ENCODE measurements at regions not wholly inside any gene's neighbourhood (a gene's known extent, or its start where the extent isn't known, plus 50 kb on each side); places are given as distances from the start of the nearest gene placed in this dataset.

DNA sequence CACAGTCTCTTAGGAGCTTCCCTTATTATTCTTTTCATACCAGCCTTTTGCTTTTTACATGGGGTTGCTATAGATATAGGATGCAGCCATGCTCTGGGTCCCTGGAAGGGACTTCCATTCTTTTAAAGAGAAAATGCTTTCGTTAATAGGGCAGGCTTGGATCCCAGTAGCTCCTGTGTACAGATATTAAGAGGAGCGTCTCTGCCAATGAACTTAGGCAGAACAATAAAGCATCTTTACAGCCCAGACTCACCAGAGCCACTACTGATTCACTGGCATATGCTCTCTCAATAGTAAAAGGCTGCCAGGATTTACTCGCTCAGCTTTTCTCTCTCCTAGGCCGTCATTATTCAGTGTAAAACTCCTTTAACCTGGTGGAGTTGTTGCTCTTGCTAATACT is 1385.4 kb upstream of the PIK3C3 start:
- Histone ChIP-seq H3K4me1 (ENCODE audit: control insufficient read depth, insufficient read depth, low read length) (no peaks in the 10 kb centered on the region), H3K9me3 (ENCODE audit: control insufficient read depth, insufficient read depth, low read length) (no peaks in the 10 kb centered on the region), H3K4me3 (ENCODE audit: low read length) (no peak overlapping the region), H3K27ac (ENCODE audit: low read length) (no peak overlapping the region), H3K27me3 (ENCODE audit: control insufficient read depth, insufficient read depth, low read length) (no peaks in the 10 kb centered on the region), H3K36me3 (ENCODE audit: control insufficient read depth, insufficient read depth, low read length) (no peaks in the 10 kb centered on the region)
- Mint-ChIP-seq H3K4me1 (no peaks in the 10 kb centered on the region), H3K27me3 (ENCODE audit: low read depth in 2 of 2) (no peaks in the 10 kb centered on the region), H3K36me3 (no peaks in the 10 kb centered on the region), H3K4me3 (no peak overlapping the region), H3K27ac (no peak overlapping the region), H3K9me3 (peaks cover 6 to 18% of the 10 kb centered on the region in 2 donors)
- intact Hi-C loops (cut with micrococcal nuclease), result no loop called here
- ATAC-seq, result no peak
- no peak for DNase-seq
- no peak for TF ChIP-seq CTCF (IDR thresholded peaks at IDR 0.05)
- 87% methylated on average over 4 of the region's 4 CpGs for WGBS (ENCODE audit: insufficient coverage)

DNA sequence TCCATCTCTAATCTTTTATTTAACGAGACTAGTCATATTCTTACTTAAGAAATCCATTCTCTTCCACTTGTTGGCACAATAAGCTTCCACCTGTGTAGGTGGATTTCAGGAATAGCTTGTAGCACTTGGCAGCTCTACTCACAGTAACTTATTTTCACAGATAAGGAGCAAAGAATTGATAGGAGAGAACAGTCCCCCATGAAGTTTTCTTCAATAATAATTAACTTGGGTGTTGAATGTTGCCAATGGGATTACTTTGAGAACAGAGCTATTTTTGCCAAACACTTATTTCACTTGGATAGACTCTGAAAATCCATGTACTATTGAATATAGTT is 1388.6 kb upstream of the PIK3C3 start:
- H3K36me3 Mint-ChIP-seq, result peaks cover 4% of the 10 kb centered on the region
- H3K4me3 ChIP-seq (ENCODE audit: low read length), result no peak overlapping the region
- no peaks in the 10 kb centered on the region for H3K27me3 ChIP-seq (ENCODE audit: control insufficient read depth, insufficient read depth, low read length)
- H3K9me3 Mint-ChIP-seq, result peaks cover 7 to 11% of the 10 kb centered on the region in 2 donors
- H3K4me1 Mint-ChIP-seq, result no peaks in the 10 kb centered on the region
- no peaks in the 10 kb centered on the region for H3K4me1 ChIP-seq (ENCODE audit: control insufficient read depth, insufficient read depth, low read length)
- no peaks in the 10 kb centered on the region for H3K9me3 ChIP-seq (ENCODE audit: control insufficient read depth, insufficient read depth, low read length)
- DNase-seq (no peak), ATAC-seq (no peak)
- H3K27ac ChIP-seq (ENCODE audit: low read length), result no peak overlapping the region
- no peak overlapping the region for H3K27ac Mint-ChIP-seq
- no CpG with 5 or more reads among the region's 1 CpG for whole genome bisulfite sequencing (ENCODE audit: insufficient coverage)
- H3K4me3 Mint-ChIP-seq, result no peak overlapping the region
- no peaks in the 10 kb centered on the region for H3K36me3 ChIP-seq (ENCODE audit: control insufficient read depth, insufficient read depth, low read length)
- H3K27me3 Mint-ChIP-seq (ENCODE audit: low read depth in 2 of 2), result no peaks in the 10 kb centered on the region
- TF ChIP-seq CTCF (IDR thresholded peaks at IDR 0.05), result no peak
- intact Hi-C loops (cut with micrococcal nuclease), result no loop called here

DNA sequence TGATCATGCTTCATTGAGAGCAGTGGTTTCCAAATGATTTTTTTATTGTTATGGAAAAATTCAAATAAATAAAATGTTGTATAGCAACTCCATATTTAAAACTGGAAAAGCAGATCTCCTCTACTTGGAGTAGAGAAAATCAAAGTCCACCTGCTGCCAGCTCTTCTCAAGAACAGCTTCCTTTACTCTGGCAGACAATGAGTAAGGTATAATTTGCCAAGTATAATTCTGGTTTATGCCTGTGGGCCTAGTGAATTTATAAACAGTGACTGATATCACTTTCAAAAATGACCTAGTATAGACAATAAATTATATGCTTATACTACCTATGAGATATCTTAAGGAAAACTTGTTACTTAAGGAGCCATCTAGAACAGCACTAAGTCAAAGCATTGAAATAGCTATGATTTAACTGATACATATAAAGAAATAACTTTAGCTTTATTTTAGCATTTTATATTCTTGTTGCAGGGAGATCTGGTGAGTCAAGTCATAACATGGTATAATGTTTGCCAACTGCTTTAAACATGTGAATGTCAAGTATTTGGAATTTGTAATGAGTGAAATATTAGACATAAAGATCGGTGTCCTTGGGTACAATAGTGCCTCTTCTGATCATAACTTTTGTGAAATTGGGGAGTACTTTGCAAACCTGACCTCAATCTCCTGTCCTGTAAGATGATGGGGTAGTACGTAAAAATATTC is 1389.1 kb upstream of the PIK3C3 start:
- H3K4me3 ChIP-seq (ENCODE audit: low read length), result no peak overlapping the region
- peaks cover 7 to 11% of the 10 kb centered on the region in 2 donors for H3K9me3 Mint-ChIP-seq
- no peak overlapping the region for H3K27ac Mint-ChIP-seq
- H3K27me3 ChIP-seq (ENCODE audit: control insufficient read depth, insufficient read depth, low read length), result no peaks in the 10 kb centered on the region
- no peaks in the 10 kb centered on the region for H3K4me1 Mint-ChIP-seq
- intact Hi-C loops (cut with micrococcal nuclease), result no loop called here
- no peak for TF ChIP-seq CTCF (IDR thresholded peaks at IDR 0.05)
- ATAC-seq (no peak), DNase-seq (no peak)
- H3K4me1 ChIP-seq (ENCODE audit: control insufficient read depth, insufficient read depth, low read length), result no peaks in the 10 kb centered on the region
- no peaks in the 10 kb centered on the region for H3K9me3 ChIP-seq (ENCODE audit: control insufficient read depth, insufficient read depth, low read length)
- no peaks in the 10 kb centered on the region for H3K36me3 ChIP-seq (ENCODE audit: control insufficient read depth, insufficient read depth, low read length)
- WGBS (ENCODE audit: insufficient coverage), result 83% methylated on average over 1 of the region's 2 CpGs
- H3K27me3 Mint-ChIP-seq (ENCODE audit: low read depth in 2 of 2), result no peaks in the 10 kb centered on the region
- H3K36me3 Mint-ChIP-seq, result peaks cover 4% of the 10 kb centered on the region
- H3K4me3 Mint-ChIP-seq, result no peak overlapping the region
- H3K27ac ChIP-seq (ENCODE audit: low read length), result no peak overlapping the region

DNA sequence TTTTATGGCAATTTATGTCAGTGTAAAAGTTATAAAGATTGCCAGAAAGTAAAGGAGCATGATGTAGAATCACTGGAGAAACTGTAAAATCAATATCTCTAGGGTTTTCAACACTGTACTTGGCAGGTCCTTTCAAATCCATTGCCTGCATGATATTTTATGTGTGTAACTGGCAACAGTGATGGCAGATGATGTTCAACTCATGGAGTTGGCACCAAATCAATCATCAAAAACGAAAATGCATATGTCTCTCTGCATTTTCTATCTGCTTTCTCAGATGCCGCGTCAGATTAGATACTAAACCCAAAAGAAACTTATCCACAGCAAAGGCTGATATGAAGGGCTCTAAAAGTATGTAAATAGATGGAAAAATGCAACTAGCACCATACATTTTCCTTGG is 1395.5 kb upstream of the PIK3C3 start:
- no peaks in the 10 kb centered on the region for H3K27me3 ChIP-seq (ENCODE audit: control insufficient read depth, insufficient read depth, low read length)
- H3K4me3 Mint-ChIP-seq, result no peak overlapping the region
- no peak for TF ChIP-seq CTCF (IDR thresholded peaks at IDR 0.05)
- ATAC-seq (no peak), DNase-seq (no peak)
- H3K4me1 Mint-ChIP-seq, result no peaks in the 10 kb centered on the region
- H3K4me3 ChIP-seq (ENCODE audit: low read length), result no peak overlapping the region
- no peak overlapping the region for H3K27ac ChIP-seq (ENCODE audit: low read length)
- WGBS (ENCODE audit: insufficient coverage), result 38% methylated on average over 1 of the region's 3 CpGs
- intact Hi-C loops (cut with micrococcal nuclease), result no loop called here
- H3K27ac Mint-ChIP-seq, result no peak overlapping the region
- no peaks in the 10 kb centered on the region for H3K27me3 Mint-ChIP-seq (ENCODE audit: low read depth in 2 of 2)
- H3K36me3 ChIP-seq (ENCODE audit: control insufficient read depth, insufficient read depth, low read length), result no peaks in the 10 kb centered on the region
- H3K9me3 Mint-ChIP-seq, result peaks cover 2% of the 10 kb centered on the region in 2 donors
- no peaks in the 10 kb centered on the region for H3K4me1 ChIP-seq (ENCODE audit: control insufficient read depth, insufficient read depth, low read length)
- peaks cover 8% of the 10 kb centered on the region for H3K9me3 ChIP-seq (ENCODE audit: control insufficient read depth, insufficient read depth, low read length)
- peaks cover 4% of the 10 kb centered on the region for H3K36me3 Mint-ChIP-seq
